HepG2 (cell line): ENCODE measurements at regions not wholly inside any gene's neighbourhood (a gene's known extent, or its start where the extent isn't known, plus 50 kb on each side); places are given as distances from the start of the nearest gene placed in this dataset.

Experiments used
- ATAC-seq: fragments of 200-7000 bp; cut with Tn5 transposase; 3 replicates; pipeline ENCODE4 v1.9.1; 2020; ENCODE audit warnings: mild to moderate bottlenecking, moderate library complexity
- BruUV-seq: library from RNA; stranded (reverse); fragments of 400-500 nt; replicated peaks from 2 replicates; lab custom pipeline; 2021; lab: Mats Ljungman, UMichigan
- CTCF ChIA-PET: fragments of 300-600 bp; formaldehyde crosslinking; extraction: SDS; loops from one replicate; lab custom pipeline; 2021; ENCODE audit warnings: low total read pairs, inconsistent platforms, low intra/inter-chr PET ratio; lab: Yijun Ruan, JAX
- POLR2A ChIA-PET: fragments of 350-600 bp; sonication (Branson Sonifier 250); formaldehyde crosslinking; loops from one replicate; lab custom pipeline; 2020; ENCODE audit warnings: antibody characterized with exemption, inconsistent platforms; lab: Yijun Ruan, JAX
- DNase-seq: peaks from one replicate; pipeline ENCODE4 v3.0.0-alpha.2; 2015; ENCODE audit warnings: low spot score
- FAIRE-seq: peaks from 3 replicates; lab custom pipeline; 2011; peaks lifted over from hg19 to GRCh38; lab: Jason Lieb, UNC
- H2AFZ ChIP-seq: one replicate; pipeline ENCODE4 v1.6.1; 2011; ENCODE audit warnings: low read length, inconsistent platforms
- H3K27ac ChIP-seq: fragments of 300-600 bp; 3 replicates; pipeline ENCODE4 v1.8.0; 2011; ENCODE audit warnings: mixed run types, mild to moderate bottlenecking, mixed read lengths, low read length, inconsistent platforms; ENCODE audit not compliant: insufficient read depth; ENCODE audit errors: extremely low read length
- H3K27me3 ChIP-seq, 2 experiments: fragments of 200-600 bp in 1 of 2; 2 replicates in 1 of 2; 3 replicates in 1 of 2; pipeline versions ENCODE4 v1.6.0 to v1.8.0; 2011; ENCODE audit warnings: low read length in 2 of 2, mild to moderate bottlenecking in 2 of 2, moderate library complexity in 2 of 2, inconsistent platforms in 1 of 2; ENCODE audit not compliant: insufficient read depth in 2 of 2, control insufficient read depth in 1 of 2
- H3K36me3 ChIP-seq, 2 experiments: fragments of 200-600 bp in 1 of 2; replicated peaks in 1 of 2; 2 replicates in 1 of 2; 3 replicates in 1 of 2; pipeline versions ENCODE4 v1.5.1 to v1.8.0; 2011; ENCODE audit warnings: low read length in 2 of 2, inconsistent platforms in 1 of 2; ENCODE audit not compliant: insufficient read depth in 2 of 2, control insufficient read depth in 1 of 2
- H3K4me1 ChIP-seq: 2 replicates; pipeline ENCODE4 v1.5.1; 2012; ENCODE audit warnings: low read length, inconsistent platforms; ENCODE audit not compliant: insufficient read depth
- H3K4me2 ChIP-seq: 2 replicates; pipeline ENCODE4 v1.6.0; 2011; ENCODE audit warnings: low read depth, low read length, inconsistent platforms
- H3K4me3 ChIP-seq, 3 experiments: fragments of 200-600 bp in 1 of 3; sonication (generic), shearing (Covaris generic) in 1 of 3; replicated peaks in 1 of 3; 2 replicates each; pipeline ENCODE4 v1.5.1; 2011 to 2016; ENCODE audit warnings: low read length in 3 of 3, inconsistent platforms in 2 of 3, low read depth in 2 of 3, mild to moderate bottlenecking in 2 of 3, control low read depth in 1 of 3, mixed read lengths in 1 of 3; ENCODE audit not compliant: insufficient read depth in 1 of 3
- H3K79me2 ChIP-seq: one replicate; pipeline ENCODE4 v1.6.1; 2011; ENCODE audit warnings: low read length, inconsistent platforms; ENCODE audit not compliant: insufficient read depth
- H3K9ac ChIP-seq: 2 replicates; pipeline ENCODE4 v1.6.0; 2011; ENCODE audit warnings: mild to moderate bottlenecking, low read depth, low read length, inconsistent platforms; ENCODE audit not compliant: insufficient read depth
- H3K9me3 ChIP-seq: 2 replicates; pipeline ENCODE4 v1.5.1; 2012; ENCODE audit warnings: mild to moderate bottlenecking, low read length
- H4K20me1 ChIP-seq: 2 replicates; pipeline ENCODE4 v1.6.0; 2011; ENCODE audit warnings: inconsistent platforms, mild to moderate bottlenecking, low read length, moderate library complexity; ENCODE audit not compliant: insufficient read depth
- CEBPB ChIP-seq: IDR thresholded peaks from 2 replicates; pipeline ENCODE4 v1.6.1; 2011; ENCODE audit warnings: low read depth, low read length, improper control_type of control experiment, borderline replicate concordance
- ZNF234 ChIP-seq: sonication (generic); formaldehyde crosslinking; conservative IDR thresholded peaks from 2 replicates; pipeline ENCODE4 v1.5.1; 2020; ENCODE audit warnings: mild to moderate bottlenecking, missing genetic modification reagents
- ZNF296 ChIP-seq: sonication (generic); formaldehyde crosslinking; conservative IDR thresholded peaks from 2 replicates; pipeline ENCODE4 v1.5.0; 2020; ENCODE audit warnings: mild to moderate bottlenecking, missing genetic modification reagents
- WGBS: methylation state at CpG from one replicate; pipeline ENCODE4 v1.1.6; 2017; ENCODE audit warnings: low lambda C conversion rate; 5-methylcytosine and 5-hydroxymethylcytosine counted together
- in situ Hi-C: cut with HindIII; loops from 2 replicates; pipeline ENCODE4 v1.10.0; 2017; ENCODE audit warnings: low pct_unique_long_range_greater_than_20kb; ENCODE audit not compliant: extremely low pct_ligation_motif_present
- intact Hi-C: fragments of 100-400 bp; cut with micrococcal nuclease; formaldehyde crosslinking; loops from one replicate; pipeline ENCODE4 v1.10.0; 2022; ENCODE audit not compliant: unreplicated experiment
- TF ChIP-seq, protein P1 (sequence below): sonication (generic); formaldehyde crosslinking; IDR thresholded peaks from 2 replicates; pipeline ENCODE4 v1.9.0; 2021; ENCODE audit warnings: missing genetic modification reagents, borderline replicate concordance
- TF ChIP-seq, protein P2 (sequence below), 2 experiments: fragments of 450-650 bp in 1 of 2; sonication (generic) in 1 of 2; formaldehyde crosslinking in 1 of 2; IDR thresholded peaks; 2 replicates each; pipeline versions ENCODE4 v1.6.1 to v1.8.0; 2016 to 2022; ENCODE audit warnings: antibody characterized with exemption in 1 of 2, mild to moderate bottlenecking in 1 of 2, missing genetic modification reagents in 1 of 2

DNA sequence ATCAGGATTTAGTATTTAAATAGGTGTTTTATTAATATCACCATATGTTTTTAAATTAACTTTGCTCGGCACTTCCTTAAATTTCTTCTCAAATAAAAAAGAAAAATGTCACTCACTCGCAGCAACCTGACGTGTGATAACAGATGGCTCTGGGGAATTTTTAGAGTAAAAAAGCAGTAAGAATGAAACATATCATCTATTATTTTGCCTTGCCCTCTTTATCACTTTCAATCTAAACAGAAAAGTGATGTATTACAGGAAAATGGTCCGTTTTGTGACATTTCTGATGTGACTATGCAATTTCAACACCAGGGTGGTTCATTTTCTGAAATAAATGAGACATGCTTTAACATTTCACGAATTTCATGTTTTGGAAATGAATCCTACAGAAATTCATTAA lies 1368.0 kb upstream of the LRRTM1 start (continued):
- TF ChIP-seq, protein P1, sequence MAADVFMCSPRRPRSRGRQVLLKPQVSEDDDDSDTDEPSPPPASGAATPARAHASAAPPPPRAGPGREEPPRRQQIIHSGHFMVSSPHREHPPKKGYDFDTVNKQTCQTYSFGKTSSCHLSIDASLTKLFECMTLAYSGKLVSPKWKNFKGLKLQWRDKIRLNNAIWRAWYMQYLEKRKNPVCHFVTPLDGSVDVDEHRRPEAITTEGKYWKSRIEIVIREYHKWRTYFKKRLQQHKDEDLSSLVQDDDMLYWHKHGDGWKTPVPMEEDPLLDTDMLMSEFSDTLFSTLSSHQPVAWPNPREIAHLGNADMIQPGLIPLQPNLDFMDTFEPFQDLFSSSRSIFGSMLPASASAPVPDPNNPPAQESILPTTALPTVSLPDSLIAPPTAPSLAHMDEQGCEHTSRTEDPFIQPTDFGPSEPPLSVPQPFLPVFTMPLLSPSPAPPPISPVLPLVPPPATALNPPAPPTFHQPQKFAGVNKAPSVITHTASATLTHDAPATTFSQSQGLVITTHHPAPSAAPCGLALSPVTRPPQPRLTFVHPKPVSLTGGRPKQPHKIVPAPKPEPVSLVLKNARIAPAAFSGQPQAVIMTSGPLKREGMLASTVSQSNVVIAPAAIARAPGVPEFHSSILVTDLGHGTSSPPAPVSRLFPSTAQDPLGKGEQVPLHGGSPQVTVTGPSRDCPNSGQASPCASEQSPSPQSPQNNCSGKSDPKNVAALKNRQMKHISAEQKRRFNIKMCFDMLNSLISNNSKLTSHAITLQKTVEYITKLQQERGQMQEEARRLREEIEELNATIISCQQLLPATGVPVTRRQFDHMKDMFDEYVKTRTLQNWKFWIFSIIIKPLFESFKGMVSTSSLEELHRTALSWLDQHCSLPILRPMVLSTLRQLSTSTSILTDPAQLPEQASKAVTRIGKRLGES = no peak

DNA sequence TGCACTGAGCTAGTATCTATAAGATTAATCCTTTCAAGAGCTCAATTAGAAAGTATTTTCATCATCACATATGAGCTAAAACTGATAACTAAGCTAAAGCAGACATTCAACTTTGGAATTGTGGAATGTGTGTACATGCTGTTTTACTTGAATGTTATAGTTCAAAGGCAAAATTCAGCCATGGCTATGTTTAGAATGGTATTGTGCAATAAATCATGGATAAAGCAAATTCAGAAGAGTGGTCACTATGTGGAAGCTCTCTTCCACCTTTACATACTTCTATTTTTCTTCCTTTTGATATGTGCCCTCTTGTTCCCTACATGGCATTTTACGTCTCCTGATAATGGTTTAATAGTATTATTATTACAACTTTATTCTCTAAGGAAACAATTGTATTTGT lies 1366.3 kb upstream of the LRRTM1 start:
- FAIRE-seq = no peak
- no TSS peak for BruUV-seq

DNA sequence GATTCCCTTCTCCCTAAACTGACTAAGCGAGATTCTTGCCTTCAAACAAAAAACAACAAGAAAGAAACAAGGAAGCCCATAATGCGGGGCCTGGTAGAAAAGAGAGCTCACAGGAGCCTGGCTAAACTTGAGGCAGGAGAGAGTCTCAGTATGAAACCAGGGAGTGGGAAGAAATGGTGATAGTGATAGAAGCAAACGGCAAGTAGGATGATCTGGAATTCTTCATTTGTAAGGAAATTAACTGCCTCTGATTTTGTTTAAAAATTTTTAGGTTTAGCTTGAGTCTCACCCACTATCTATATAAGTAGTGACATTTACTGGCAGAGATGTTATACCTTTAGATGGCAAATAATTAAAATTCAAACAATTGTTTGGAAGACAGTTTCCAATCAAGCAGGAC lies 1356.5 kb upstream of the LRRTM1 start:
- no peaks in the 10 kb centered on the region for H3K79me2 ChIP-seq
- ATAC-seq = no peak
- CTCF ChIA-PET = no interaction called here
- TF ChIP-seq, protein P2, sequence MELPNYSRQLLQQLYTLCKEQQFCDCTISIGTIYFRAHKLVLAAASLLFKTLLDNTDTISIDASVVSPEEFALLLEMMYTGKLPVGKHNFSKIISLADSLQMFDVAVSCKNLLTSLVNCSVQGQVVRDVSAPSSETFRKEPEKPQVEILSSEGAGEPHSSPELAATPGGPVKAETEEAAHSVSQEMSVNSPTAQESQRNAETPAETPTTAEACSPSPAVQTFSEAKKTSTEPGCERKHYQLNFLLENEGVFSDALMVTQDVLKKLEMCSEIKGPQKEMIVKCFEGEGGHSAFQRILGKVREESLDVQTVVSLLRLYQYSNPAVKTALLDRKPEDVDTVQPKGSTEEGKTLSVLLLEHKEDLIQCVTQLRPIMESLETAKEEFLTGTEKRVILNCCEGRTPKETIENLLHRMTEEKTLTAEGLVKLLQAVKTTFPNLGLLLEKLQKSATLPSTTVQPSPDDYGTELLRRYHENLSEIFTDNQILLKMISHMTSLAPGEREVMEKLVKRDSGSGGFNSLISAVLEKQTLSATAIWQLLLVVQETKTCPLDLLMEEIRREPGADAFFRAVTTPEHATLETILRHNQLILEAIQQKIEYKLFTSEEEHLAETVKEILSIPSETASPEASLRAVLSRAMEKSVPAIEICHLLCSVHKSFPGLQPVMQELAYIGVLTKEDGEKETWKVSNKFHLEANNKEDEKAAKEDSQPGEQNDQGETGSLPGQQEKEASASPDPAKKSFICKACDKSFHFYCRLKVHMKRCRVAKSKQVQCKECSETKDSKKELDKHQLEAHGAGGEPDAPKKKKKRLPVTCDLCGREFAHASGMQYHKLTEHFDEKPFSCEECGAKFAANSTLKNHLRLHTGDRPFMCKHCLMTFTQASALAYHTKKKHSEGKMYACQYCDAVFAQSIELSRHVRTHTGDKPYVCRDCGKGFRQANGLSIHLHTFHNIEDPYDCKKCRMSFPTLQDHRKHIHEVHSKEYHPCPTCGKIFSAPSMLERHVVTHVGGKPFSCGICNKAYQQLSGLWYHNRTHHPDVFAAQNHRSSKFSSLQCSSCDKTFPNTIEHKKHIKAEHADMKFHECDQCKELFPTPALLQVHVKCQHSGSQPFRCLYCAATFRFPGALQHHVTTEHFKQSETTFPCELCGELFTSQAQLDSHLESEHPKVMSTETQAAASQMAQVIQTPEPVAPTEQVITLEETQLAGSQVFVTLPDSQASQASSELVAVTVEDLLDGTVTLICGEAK (IDR thresholded peaks at IDR 0.05) = no peak
- TF ChIP-seq, protein P2 (CRISPR knock-in tag; IDR thresholded peaks at IDR 0.05) = no peak
- no peak for TF ChIP-seq ZNF296 (CRISPR knock-in tag)

More for the DNA sequence above, 1366.3 kb upstream of the LRRTM1 start:
- ATAC-seq = no peak
- Histone ChIP-seq H2AFZ (no peak overlapping the region), H3K27me3 (no peaks in the 10 kb centered on the region), H3K9me3 (peaks cover 28% of the 10 kb centered on the region), H4K20me1 (no peaks in the 10 kb centered on the region), H3K27ac (no peak overlapping the region), H3K9ac (no peak overlapping the region), H3K79me2 (no peaks in the 10 kb centered on the region), H3K4me3 (no peak overlapping the region), H3K4me1 (no peaks in the 10 kb centered on the region), H3K36me3 (no peaks in the 10 kb centered on the region), H3K4me2 (no peak overlapping the region)
- ChIA-PET CTCF (no interaction called here), POLR2A (no interaction called here)
- no peak for DNase-seq
- in situ Hi-C loops (no loop called here), intact Hi-C loops (no loop called here)
- 30% methylated on average over 1 of the region's 1 CpG for WGBS
- TF ChIP-seq CEBPB (peak; percentile 80; the same call in 1 of the 2 replicates), ZNF234 (CRISPR knock-in tag) (no peak)

More for the DNA sequence above, 1356.5 kb upstream of the LRRTM1 start:
- no peak for DNase-seq
- H3K4me2 ChIP-seq = no peak overlapping the region
- H3K27ac ChIP-seq = no peak overlapping the region
- H4K20me1 ChIP-seq = no peaks in the 10 kb centered on the region
- POLR2A ChIA-PET = no interaction called here
- no peak overlapping the region for H3K4me3 ChIP-seq
- whole genome bisulfite sequencing = 2% methylated on average over 3 of the region's 3 CpGs
- in situ Hi-C loops = no loop called here
- intact Hi-C loops = no loop called here
- H3K36me3 ChIP-seq = no peaks in the 10 kb centered on the region
- FAIRE-seq = no peak
- H3K4me1 ChIP-seq = no peaks in the 10 kb centered on the region
- peaks cover 79% of the 10 kb centered on the region for H3K9me3 ChIP-seq
- H2AFZ ChIP-seq = no peak overlapping the region
- no peak overlapping the region for H3K9ac ChIP-seq
- BruUV-seq = no TSS peak
- H3K27me3 ChIP-seq = no peaks in the 10 kb centered on the region
